HG02885 (cell line): ENCODE measurements at regions not wholly inside any gene's neighbourhood (a gene's known extent, or its start where the extent isn't known, plus 50 kb on each side); places are given as distances from the start of the nearest gene placed in this dataset.

Experiments used
- ATAC-seq: cut with Tn5 transposase; IDR thresholded peaks from one replicate; pipeline ENCODE4 v1.9.1; 2021; ENCODE audit warnings: mild to moderate bottlenecking; ENCODE audit not compliant: unreplicated experiment, poor library complexity

DNA sequence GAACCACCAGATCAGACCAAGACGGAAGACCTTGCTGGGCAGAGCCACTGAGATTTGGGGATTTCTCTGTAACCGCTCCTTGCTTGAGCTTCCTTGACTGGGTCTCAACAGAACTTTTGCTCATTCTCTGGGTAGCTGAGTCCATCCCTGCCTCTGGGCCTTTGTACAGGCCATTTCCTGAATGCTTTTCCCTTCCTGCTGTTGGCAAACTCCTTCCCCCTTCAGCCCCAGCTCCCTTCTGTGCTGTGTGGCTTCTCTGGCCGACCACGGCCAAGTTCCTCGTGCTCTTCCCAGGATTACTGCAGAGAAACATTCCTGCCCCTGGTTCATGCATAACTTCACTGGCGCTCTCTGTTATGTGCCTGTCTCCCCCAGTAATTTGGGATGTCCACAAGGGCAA lies 150.5 kb upstream of the GPR26 start:
- no peak for ATAC-seq

DNA sequence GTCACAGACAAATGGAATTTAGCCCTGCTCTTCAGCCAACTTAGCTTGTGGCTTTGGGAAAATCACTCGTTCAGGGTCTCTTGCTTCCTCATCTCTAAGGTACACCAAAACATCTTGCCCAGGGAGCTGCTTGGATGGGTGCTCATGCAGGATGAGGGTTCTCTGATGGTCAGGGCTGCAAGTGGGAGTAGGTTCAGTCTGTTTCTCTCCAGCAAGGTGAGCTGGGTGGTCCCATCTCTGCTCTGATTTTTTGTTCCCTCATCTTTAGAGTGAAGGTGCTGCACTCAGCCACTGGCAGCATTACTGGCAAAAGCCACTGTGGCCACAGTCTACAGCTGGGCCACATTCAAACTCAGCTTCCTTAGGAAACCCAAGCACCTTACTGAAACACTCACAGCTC lies 149.9 kb upstream of the GPR26 start:
- no peak for ATAC-seq

DNA sequence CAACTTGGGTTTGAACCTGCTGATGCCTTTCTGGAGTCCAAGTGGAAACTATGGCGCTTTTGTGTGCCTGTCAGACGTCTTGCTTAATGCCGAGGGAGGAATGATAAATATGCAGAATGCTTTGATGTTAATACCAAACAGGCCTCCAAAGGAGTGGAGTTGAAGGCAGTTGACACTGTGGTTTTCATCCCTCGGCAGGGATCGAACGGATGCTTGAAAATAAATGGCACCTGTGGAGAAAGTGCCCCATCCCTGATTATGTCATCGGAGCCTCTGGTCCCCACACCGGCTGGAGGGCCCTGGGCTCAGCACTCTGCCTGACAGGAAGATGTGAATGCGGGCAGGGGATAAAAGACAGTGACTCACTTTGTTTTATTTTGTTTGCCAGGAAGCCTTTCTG lies 148.7 kb upstream of the GPR26 start:
- no peak for ATAC-seq

DNA sequence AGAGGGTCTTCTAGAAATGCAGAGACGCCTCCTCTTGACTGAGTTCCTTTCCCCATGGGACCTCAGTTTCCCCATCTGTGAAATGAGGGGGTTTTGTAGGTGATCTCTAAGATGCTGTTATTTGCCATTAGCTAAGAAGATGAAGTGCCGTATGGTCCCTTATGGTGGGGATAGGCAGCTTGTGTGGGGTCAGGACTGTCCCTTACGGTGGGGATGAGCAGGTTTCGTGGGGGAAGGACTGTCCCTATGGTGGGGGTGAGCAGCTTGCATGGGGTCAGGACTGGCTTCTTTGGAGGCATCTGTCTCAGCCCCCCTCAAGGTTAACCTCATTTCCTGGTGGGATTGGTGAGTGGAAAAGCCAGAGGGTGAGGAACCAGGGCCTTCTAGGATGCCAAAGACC lies 148.3 kb upstream of the GPR26 start:
- ATAC-seq = no peak

DNA sequence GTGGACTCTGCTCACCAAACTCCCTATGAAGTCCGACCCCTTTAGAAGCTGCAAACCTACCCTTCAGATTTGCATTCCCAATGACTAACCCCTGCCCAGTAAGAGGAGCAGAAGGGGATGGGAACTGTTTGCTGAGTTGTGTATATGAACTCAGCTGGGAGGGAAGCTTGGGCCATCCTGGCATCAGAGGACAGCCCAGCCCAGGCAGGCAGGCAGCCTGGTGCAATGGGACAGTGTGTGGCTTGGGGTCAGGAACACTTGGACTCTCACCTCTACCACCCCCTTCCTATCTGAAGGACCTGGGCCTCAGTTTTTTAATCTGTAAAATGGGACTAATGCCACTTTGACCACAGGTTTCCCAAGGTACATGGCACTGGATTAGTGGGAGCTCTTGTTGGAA lies 147.4 kb upstream of the GPR26 start:
- ATAC-seq = no peak

DNA sequence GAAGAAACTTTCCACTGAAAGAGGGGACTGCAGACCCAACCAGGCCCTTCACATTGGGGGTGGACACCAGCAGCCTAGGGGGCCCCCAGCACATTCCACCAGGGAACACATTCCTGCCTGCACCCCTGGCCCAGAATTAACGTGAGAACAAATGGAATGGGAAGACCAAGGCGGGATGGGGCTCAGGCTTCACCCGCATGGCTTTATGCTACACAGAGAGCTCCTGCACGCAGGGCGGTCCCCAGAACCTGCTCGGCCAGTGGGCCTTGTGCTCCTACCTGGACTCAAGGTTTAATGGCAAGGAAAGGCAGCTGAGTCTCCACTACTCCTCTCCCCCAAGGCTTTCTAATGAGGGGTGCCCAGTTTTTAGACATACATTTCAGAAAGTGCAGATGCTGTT lies 146.3 kb upstream of the GPR26 start:
- ATAC-seq = no peak

DNA sequence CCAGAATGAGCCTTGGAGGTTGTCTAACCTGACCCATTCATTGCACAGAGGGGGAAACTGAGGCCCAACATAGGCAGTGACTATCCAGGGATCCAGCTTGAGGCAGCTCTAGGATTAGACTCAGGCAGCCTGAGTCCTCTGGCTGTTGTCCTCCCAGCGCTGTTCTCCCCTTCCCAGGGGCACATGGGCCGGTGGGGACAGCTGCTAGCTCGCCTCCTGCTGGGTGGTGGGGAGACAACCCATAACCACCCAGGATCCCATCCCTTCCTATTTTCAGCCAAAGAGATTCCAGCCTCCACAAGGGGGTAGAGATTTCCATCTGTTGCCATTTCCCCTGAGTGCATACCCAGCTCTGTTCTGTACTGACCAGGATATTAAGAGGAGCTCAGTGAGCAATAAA lies 145.1 kb upstream of the GPR26 start:
- ATAC-seq = no peak

DNA sequence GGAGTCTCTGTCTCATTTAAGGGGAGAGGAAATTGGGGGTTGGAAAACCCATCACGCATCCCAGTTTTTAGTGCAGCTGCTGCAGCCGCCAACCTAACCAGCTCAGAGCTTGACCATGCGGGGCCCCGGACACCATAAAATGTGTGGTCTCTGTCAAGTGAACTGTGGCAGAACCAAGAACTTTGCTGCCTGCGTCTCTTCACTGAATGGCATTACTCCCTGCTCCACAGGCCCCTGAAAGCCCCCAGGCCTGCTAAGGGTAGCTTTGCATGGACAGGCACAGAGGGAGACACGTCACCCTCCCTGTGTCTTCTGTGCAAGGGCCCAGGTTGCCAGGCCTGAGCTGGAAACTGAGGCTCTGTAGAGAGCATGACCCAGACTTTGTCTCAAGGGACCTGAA lies 144.6 kb upstream of the GPR26 start:
- ATAC-seq = no peak

DNA sequence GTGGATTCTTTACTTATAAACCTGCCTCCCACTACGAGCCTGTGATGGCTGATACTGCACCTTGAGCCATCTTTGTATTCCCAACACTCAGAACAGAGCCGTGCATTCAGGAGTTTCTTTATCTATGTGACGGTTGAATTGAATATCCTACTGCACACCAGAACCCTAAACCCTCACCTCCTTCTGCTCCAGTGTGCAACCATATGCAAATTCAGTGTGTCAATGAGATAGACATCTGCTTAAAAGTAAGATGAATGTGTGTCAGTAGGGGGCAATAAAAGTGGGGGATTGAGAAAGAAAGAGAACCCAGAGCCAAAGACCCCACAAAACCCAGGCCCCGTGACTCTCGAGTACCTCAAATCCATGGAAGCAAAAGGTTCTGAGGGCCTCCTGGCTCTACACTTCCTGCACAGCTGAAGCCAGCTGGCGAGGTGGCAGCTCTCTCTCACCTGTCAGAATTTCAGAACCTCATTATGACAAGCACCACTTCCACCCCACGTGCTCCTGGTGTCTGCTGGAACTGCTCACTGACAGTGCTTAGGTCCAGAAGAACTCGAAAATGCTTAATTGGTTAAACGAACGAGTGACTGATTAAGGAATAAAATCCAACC lies 143.3 kb upstream of the GPR26 start:
- peak; percentile 43 for ATAC-seq

DNA sequence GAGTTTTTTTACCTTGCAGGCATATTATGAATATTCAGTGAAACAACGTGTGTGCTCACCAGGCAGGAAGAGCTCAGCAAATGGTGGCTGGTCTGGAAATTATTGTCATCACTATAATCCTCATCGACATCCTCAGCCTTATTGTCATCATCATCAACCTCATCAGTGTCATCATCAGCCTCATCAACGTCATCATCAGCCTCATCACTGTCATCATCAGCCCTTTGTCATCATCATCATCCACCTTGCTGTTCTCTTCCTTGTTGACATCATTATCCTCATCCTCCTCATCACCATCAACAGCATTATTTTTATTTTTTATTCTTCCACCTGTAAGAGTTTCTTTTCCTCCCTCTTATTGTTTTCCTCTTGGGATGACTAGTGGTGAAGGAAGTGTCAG lies 142.3 kb upstream of the GPR26 start:
- ATAC-seq = no peak

DNA sequence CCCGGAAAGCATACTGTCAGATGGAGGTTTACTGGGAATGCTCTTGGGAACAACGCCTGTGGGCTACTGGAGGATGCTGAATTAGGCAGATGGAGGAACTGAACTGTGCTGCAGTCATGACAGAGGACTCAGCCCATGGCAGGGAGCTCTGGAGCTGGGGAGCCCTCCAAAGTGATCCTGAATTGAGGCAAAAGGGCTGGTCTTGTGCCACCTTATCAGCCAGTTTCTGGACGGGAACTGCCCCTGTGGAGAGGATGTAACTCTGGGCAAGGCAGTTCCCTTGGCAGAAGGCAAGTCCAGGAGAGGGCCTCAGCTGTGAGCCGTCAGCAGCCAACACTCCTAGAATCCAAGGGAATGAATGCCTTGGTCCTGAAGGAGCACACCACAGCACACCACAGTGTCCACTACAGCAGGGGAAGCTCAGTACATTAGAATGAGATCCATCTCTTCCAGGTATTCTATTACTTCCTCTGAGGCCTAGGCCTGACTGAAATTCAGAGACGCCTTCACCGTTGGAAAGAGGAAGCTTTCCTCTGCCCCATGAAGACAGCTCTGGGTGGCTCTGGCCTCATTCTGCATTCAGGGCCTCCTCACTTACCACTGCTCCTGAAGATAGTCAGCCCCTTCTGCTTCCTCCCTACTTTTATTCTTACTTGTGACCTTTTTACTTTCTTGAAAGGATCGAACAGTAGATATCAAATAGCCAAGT lies 139.6 kb upstream of the GPR26 start:
- no peak for ATAC-seq

DNA sequence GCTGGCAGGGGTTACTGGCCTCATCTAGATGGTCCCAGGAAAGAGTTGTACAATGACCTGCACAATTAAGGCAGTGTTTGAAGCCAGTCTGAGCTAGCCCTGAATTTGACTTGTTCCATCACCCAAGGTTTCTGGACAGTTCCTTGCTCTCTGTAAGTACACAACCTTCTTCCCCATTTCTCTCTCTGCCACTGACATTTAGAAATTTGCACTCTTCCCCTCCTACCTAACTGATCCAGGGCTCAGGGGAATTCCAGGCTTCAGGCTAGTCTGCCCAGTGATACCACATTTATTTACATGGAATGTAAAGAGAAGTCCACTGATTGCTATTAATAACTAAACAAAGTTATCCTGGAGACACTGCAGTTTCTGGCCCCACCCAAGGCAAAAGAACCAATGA lies 139.0 kb upstream of the GPR26 start:
- no peak for ATAC-seq

DNA sequence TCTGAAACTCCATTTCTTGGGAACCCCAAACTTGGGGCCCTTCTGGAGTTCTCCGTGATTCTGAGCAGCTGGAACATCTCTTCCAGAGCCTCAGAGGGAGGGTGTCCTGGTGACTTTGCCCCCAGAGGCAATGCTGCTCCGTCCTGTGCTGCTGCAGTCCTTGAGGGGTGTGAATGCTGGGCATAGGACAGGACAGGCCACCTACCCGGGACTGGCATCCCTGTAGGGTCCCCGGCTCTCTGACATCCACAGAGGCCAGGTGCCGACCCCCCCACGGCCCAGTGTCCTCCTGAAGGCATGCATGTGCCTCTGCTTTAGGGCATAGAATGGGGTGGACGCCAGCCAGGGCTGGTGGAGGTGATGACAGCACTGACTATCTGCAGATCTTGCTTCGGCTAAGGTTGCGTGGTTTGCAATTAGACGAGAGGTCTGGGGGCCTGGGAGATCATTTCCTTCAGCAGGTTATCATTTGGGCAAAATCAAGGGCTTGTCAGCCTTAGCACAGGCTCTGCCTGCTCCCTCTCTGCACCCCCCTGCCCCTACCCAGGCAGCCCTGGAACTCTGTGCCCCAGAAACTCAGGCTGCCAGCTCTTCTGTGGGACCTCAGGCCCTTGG lies 136.9 kb upstream of the GPR26 start:
- no peak for ATAC-seq

DNA sequence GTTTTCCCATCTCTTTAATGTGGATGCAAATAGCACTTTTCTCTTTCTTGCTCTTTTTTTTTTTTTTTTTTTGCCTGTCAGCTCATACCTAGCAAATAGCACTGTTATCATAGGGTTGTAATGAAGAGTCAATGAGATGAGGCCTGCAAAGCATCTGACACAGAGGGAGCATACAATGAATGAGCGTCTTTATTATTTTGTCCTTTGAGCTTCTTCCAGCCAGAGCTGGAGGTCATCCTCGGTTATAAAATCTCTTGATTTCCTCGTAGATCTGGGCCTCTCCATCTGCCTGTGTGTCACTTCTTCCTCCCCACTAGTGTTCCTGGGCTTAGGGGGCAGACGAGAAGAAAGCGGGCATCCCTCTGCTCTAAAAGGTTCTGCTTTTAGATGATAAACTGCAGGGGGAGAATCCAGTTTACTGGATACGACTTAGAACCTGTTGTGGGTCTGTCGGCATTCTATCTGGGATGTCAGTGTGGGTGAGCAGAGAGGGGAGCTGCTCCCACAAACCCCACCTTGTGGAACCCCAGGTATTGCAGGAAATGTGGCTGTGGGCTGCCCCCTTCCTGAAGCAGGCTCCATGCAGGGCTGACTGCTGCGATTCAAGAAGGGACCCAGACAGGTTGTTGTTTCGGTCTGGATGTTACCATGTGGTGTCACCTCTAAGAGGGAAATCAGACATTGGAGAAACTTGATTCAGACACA lies 135.8 kb upstream of the GPR26 start:
- no peak for ATAC-seq

DNA sequence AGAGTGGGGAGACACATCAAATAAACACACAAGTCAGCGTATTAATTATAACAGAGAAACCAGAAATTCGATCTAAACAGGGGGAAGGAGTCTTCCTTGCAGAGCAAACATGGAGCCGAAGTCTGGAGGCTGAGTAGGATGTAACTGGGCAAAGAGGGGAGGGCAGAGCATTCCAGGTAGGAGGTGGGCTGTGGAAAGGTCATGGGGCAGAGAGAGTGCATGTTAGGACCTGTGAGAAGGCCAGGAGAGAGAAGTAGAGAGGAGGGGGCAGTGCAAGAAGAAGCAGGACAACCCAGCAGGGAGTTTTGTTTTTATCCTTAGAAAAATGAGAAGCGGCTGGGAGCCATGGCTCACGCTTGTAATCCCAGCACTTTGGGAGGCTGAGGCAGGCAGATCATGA lies 130.8 kb upstream of the GPR26 start:
- no peak for ATAC-seq

DNA sequence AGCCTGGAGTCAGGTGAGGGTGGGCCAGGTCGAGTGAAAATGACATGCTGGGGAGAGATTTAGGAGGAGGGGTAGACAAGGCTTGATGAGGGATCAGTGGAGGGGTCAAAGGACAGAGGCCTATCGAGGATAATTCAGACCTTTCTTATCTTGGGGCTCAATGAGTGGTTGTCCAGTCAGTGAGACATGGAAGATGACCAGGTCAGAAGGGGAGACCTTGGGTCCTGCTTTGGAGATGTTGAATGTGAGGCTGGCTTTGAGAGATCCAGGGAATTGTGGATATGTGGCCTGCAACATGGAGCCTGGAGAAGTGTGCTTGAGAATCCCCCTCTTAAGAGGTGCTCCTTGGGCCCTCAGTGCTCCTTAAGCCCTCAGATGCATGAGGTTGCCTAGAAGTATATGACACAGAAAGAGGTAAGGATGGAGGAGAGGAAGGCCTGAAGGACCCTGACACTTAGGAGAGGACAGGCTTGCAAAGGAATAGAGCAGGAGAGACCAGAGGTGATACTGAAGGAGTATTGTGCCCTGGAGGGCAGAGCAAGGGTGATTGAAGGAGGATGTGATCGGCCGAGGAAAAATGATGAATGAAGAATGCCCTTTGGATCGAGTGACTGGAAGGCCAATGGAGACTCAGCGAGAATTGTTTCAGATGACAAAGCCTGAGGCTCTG lies 129.8 kb upstream of the GPR26 start:
- ATAC-seq = no peak

DNA sequence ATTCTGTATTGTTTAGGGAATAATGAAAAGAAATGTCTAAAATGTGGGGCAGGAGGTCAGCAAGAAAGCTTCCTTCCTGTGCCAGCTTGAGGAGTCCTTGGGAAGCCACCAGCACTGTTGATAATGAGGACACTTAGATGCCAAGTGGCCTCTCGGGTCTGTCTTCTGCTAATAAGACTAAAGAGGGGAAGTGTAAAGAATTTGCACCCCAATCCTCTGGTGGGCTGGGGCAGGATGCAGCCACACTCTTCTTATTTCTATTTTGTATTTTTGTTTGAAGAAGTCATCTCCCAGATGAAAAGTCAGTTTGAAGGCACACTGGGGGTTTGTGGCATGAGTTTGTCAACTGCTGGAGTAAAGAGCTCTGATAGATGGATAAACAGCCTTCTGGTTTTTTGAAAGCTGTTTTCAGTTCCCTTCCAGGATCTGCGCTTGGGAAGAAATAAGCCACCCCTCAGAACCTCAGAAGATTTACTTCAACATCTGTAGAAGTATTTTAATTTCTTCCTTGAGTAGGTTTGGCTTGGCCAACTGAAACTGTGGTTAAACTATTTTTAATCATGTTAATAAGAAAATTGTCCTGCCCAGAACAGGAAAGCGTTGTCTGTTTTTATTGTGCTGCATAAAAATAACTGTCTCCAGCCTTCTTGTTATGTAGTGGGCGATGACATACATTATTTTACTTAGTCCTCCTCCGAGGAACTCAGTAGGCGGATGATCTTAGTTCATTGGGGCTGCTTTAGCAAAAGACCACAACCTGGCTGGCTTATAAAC lies 128.8 kb upstream of the GPR26 start:
- ATAC-seq = no peak

DNA sequence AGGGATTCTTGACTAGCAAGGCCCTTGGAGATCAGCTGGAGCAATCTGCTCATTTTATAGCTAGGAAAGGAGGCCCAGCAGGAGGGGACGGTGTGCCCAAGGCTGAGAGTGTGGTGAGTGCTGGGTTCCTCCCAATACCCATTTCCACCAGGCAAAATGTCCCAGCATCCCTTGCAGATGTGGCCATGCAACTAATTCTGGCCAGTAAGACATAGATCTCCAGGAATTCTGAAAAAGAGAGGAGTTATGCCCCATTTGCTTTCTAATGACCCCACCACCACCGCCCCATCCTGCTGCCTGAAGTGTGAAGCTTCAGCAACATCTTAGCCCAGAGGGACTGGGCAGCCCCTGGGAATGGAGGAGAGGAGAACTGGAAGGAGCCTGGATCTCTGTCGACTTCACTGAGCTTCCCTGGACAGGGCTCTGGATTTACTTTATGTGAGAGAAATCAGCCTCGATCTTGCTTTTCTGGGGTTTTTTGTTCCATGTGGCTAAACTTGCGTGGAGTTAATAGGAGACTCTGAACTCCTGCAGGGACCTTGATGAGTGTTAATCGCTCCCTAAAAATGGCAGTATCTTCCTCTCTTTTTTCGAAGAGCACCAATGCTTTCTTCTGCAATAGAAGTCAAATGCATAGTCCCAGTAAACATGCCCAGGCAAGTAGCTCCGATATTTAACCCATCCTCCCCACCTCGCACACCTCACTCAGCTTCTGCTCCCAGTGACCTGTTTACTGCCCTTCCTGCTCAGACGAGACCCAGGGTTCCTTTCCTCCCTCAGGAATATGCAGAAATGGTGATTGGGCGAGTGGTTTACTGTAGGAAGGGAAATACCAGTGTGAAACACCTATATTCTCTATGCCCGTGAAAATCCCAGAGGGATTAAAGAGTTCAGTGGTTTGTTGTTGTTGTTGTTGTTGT lies 127.5 kb upstream of the GPR26 start:
- ATAC-seq = no peak

DNA sequence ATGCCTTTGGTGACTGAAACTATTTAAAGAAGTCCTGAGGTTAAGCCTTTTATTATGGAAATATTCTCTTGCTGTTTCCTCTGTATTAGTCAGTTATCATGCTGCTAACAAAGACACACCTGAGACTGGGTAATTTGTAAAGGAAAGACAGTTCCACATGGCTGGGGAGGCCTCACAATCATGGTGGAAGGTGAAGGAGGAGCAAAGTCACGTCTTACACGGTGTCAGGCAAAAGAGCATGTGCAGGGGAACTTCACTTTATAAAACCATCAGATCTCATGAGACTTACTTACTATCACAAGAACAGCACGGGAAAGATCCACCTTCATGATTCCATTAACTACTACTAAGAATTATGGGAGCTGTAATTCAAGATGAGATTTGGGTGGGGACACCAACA lies 121.2 kb upstream of the GPR26 start:
- no peak for ATAC-seq
